ENCODE measurements at regions not wholly inside any gene's neighbourhood (a gene's known extent, or its start where the extent isn't known, plus 50 kb on each side); places are given as distances from the start of the nearest gene placed in this dataset.
"Not testable (repeated sequence)": the region's sequence is repeated elsewhere in the genome, so short reads cannot be mapped to it uniquely, and the experiment has no call there.

DNA sequence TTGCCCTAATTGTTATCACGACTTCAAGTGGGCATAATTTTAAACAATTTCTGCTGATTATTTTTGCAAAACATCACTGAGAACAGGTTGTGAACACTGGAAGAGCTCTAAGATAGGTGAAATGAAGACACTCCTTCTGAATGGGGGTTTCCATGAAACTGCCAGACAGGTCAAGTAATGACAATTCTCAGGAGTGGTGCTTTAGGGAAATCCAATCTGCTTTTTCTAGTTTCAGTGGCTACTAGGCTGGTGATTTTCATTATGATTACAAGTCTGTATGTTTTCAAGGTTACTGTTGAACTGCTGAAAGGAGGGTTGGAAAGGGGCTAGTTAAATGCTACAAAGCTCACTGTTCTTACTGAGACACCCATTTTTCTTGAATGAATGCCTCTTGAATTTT is 1724.2 kb downstream of the PCDH9 start:
- Histone ChIP-seq H3K9me3 (ENCODE audit: control insufficient read depth, low read depth, low read length) (no peaks in the 10 kb centered on the region), H3K4me3 (ENCODE audit: low read length) (no peak overlapping the region), H3K4me1 (ENCODE audit: control insufficient read depth, insufficient read depth, low read length) (no peaks in the 10 kb centered on the region), H3K27me3 (ENCODE audit: control insufficient read depth, insufficient read depth, low read length) (no peaks in the 10 kb centered on the region), H3K36me3 (ENCODE audit: control insufficient read depth, insufficient read depth, low read length) (no peaks in the 10 kb centered on the region), H3K27ac (ENCODE audit: low read length) (no peak overlapping the region)
- DNase-seq, result no peak
- WGBS (ENCODE audit: insufficient coverage, low lambda C conversion rate), result 80% methylated on average over 1 of the region's 1 CpG

GRCh38 chr13:65504213-65504612 is 1725.9 kb downstream of the PCDH9 start:
- no peaks in the 10 kb centered on the region for H3K9me3 ChIP-seq (ENCODE audit: control insufficient read depth, low read depth, low read length)
- DNase-seq, result no peak
- no CpG with 5 or more reads among the region's 1 CpG for WGBS (ENCODE audit: insufficient coverage, low lambda C conversion rate)
- no peaks in the 10 kb centered on the region for H3K36me3 ChIP-seq (ENCODE audit: control insufficient read depth, insufficient read depth, low read length)
- H3K27me3 ChIP-seq (ENCODE audit: control insufficient read depth, insufficient read depth, low read length), result no peaks in the 10 kb centered on the region
- H3K4me1 ChIP-seq (ENCODE audit: control insufficient read depth, insufficient read depth, low read length), result no peaks in the 10 kb centered on the region
- H3K4me3 ChIP-seq (ENCODE audit: low read length), result no peak overlapping the region
- no peak overlapping the region for H3K27ac ChIP-seq (ENCODE audit: low read length)

DNA sequence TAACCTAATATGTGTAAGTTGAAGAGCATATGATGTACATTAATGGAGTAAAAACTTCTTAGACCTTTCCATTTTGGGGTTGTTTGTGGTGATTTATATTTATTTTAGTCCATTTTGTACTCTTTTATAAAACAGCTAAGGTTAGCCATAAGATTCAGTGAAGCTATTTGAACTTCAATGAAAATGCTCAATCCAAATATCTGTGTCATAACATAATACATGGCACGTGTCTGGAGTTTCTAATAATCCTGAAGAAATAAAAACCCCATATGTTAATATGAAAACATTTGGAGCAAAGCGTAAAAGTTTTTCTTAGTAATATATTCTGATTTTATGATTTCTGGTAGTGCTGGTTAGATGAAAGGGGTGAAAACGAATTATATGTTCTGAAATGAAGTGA is 1729.7 kb downstream of the PCDH9 start:
- Histone ChIP-seq H3K9me3 (ENCODE audit: control insufficient read depth, low read depth, low read length) (no peaks in the 10 kb centered on the region), H3K4me3 (ENCODE audit: low read length) (no peak overlapping the region), H3K27ac (ENCODE audit: low read length) (no peak overlapping the region), H3K4me1 (ENCODE audit: control insufficient read depth, insufficient read depth, low read length) (no peaks in the 10 kb centered on the region), H3K27me3 (ENCODE audit: control insufficient read depth, insufficient read depth, low read length) (no peaks in the 10 kb centered on the region), H3K36me3 (ENCODE audit: control insufficient read depth, insufficient read depth, low read length) (no peaks in the 10 kb centered on the region)
- no peak for DNase-seq
- WGBS (ENCODE audit: insufficient coverage, low lambda C conversion rate), result 78% methylated on average over 3 of the region's 3 CpGs

DNA sequence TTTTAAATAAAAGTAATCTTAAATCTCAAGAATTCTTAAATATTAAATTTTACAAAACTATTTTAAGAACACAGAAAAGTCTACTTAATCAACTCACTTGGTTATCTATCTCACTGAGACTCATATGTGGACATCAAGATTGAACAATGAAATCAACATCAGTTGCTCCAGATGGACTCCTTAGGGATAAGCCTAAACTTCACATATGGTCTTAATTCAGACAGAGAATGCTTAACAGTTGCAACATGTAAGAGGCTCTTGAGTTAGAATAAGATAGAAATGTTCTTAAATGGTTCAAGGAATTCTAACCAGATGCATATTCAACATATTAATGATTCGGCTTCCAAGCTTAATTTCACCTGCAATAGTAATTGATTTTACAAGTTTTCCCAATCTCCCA is 1730.9 kb downstream of the PCDH9 start:
- no peaks in the 10 kb centered on the region for H3K27me3 ChIP-seq (ENCODE audit: control insufficient read depth, insufficient read depth, low read length)
- WGBS (ENCODE audit: insufficient coverage, low lambda C conversion rate), result 100% methylated on average over 1 of the region's 1 CpG
- H3K4me3 ChIP-seq (ENCODE audit: low read length), result no peak overlapping the region
- no peak overlapping the region for H3K27ac ChIP-seq (ENCODE audit: low read length)
- no peaks in the 10 kb centered on the region for H3K9me3 ChIP-seq (ENCODE audit: control insufficient read depth, low read depth, low read length)
- H3K4me1 ChIP-seq (ENCODE audit: control insufficient read depth, insufficient read depth, low read length), result no peaks in the 10 kb centered on the region
- DNase-seq, result no peak
- H3K36me3 ChIP-seq (ENCODE audit: control insufficient read depth, insufficient read depth, low read length), result no peaks in the 10 kb centered on the region

GRCh38 chr13:65497265-65497664 is 1732.9 kb downstream of the PCDH9 start:
- Histone ChIP-seq H3K4me1 (ENCODE audit: control insufficient read depth, insufficient read depth, low read length) (no peaks in the 10 kb centered on the region), H3K36me3 (ENCODE audit: control insufficient read depth, insufficient read depth, low read length) (no peaks in the 10 kb centered on the region), H3K27ac (ENCODE audit: low read length) (no peak overlapping the region), H3K27me3 (ENCODE audit: control insufficient read depth, insufficient read depth, low read length) (no peaks in the 10 kb centered on the region), H3K4me3 (ENCODE audit: low read length) (no peak overlapping the region), H3K9me3 (ENCODE audit: control insufficient read depth, low read depth, low read length) (no peaks in the 10 kb centered on the region)
- no peak for DNase-seq

DNA sequence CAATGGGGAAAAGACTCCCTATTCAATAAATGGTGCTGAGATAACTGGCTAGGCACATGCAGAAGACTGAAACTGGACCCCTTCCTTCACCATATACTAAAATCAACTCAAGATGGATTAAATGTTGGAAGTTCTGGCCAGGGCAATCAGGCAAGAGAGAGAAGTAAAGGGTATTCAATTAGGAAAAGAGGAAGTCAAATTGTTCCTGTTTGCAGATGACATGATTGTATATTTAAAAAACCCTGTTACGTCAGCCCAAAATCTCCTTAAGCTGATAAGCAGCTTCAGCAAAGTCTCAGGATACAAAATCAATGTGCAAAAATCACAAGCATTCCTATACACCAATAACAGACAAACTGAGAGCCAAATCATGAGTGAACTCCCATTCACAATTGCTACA is 1739.4 kb downstream of the PCDH9 start:
- not testable (repeated sequence) for H3K27me3 ChIP-seq (ENCODE audit: control insufficient read depth, insufficient read depth, low read length); H3K36me3 ChIP-seq (ENCODE audit: control insufficient read depth, insufficient read depth, low read length); H3K4me1 ChIP-seq (ENCODE audit: control insufficient read depth, insufficient read depth, low read length); DNase-seq; H3K4me3 ChIP-seq (ENCODE audit: low read length); H3K27ac ChIP-seq (ENCODE audit: low read length); H3K9me3 ChIP-seq (ENCODE audit: control insufficient read depth, low read depth, low read length)
- WGBS (ENCODE audit: insufficient coverage, low lambda C conversion rate), result no CpG with 5 or more reads among the region's 1 CpG

DNA sequence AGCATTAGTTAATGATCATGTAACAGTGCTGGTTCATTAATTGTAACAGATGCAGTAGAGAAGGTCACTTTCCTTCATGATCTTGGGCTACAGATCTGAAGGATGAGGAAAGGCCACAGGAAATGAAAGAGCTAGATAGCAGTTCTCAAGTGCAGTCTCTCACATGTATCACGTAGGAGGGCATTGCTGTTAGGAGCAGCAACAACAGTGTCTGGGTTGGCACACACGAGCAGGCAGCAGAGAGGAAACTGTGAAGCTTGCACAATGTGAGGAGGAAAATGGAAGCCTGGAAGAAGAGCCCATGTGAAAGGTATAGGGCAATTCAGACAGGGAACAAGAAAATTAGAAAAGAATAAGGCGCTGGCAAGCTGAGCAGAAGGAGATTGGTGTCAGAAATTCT is 1741.5 kb downstream of the PCDH9 start:
- Histone ChIP-seq H3K27ac (ENCODE audit: low read length) (no peak overlapping the region), H3K4me1 (ENCODE audit: control insufficient read depth, insufficient read depth, low read length) (no peaks in the 10 kb centered on the region), H3K36me3 (ENCODE audit: control insufficient read depth, insufficient read depth, low read length) (no peaks in the 10 kb centered on the region), H3K4me3 (ENCODE audit: low read length) (no peak overlapping the region), H3K9me3 (ENCODE audit: control insufficient read depth, low read depth, low read length) (no peaks in the 10 kb centered on the region), H3K27me3 (ENCODE audit: control insufficient read depth, insufficient read depth, low read length) (no peaks in the 10 kb centered on the region)
- WGBS (ENCODE audit: insufficient coverage, low lambda C conversion rate), result 85% methylated on average over 2 of the region's 3 CpGs
- DNase-seq, result no peak

DNA sequence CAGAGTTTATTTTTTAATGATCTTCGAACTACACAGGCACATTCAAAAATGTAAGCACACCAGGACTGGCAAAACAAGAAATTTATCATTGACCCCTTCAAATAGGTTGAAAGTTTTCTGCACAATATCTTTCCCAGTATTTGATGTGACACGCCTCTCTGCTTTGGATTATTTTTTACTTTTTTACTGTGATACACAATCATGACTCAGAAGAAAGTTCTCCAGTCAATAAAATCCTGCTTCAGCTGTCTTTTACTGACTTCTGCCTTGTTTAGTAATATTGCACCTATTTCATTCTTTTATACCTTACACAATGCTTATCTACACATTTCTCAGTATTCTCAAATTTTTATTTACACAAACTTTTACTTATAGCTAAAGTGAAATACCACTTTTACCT is 1750.4 kb downstream of the PCDH9 start:
- WGBS (ENCODE audit: insufficient coverage, low lambda C conversion rate), result 63% methylated on average over 1 of the region's 2 CpGs
- Histone ChIP-seq H3K27me3 (ENCODE audit: control insufficient read depth, insufficient read depth, low read length) (no peaks in the 10 kb centered on the region), H3K9me3 (ENCODE audit: control insufficient read depth, low read depth, low read length) (no peaks in the 10 kb centered on the region)

DNA sequence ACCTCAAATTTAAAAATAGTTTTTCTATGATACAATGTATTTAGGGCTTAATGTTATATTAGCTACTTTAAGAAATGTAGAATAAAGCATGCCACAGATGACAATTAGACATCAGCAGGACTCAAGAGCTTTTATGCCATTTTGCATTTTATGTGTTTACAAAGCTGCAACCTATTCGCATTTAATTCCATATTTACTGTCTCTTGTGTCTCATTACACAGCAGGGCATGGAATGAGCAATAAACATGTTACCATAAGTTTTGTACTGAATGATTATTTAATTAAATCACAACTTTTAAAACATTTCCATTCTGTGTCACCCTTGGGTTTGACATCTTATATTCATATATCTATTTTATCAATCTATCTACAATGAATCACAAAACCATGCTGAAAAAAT is 1756.9 kb downstream of the PCDH9 start:
- H3K9me3 ChIP-seq (ENCODE audit: control insufficient read depth, low read depth, low read length), result no peaks in the 10 kb centered on the region
- H3K27ac ChIP-seq (ENCODE audit: low read length), result no peak overlapping the region
- no peak for DNase-seq
- no peaks in the 10 kb centered on the region for H3K27me3 ChIP-seq (ENCODE audit: control insufficient read depth, insufficient read depth, low read length)
- H3K36me3 ChIP-seq (ENCODE audit: control insufficient read depth, insufficient read depth, low read length), result no peaks in the 10 kb centered on the region
- 83% methylated on average over 1 of the region's 1 CpG for WGBS (ENCODE audit: insufficient coverage, low lambda C conversion rate)
- H3K4me1 ChIP-seq (ENCODE audit: control insufficient read depth, insufficient read depth, low read length), result no peaks in the 10 kb centered on the region
- H3K4me3 ChIP-seq (ENCODE audit: low read length), result no peak overlapping the region

More for the DNA sequence above, 1750.4 kb downstream of the PCDH9 start:
- Histone ChIP-seq H3K4me1 (ENCODE audit: control insufficient read depth, insufficient read depth, low read length) (no peaks in the 10 kb centered on the region), H3K27ac (ENCODE audit: low read length) (no peak overlapping the region), H3K36me3 (ENCODE audit: control insufficient read depth, insufficient read depth, low read length) (no peaks in the 10 kb centered on the region), H3K4me3 (ENCODE audit: low read length) (no peak overlapping the region)
- no peak for DNase-seq

DNA sequence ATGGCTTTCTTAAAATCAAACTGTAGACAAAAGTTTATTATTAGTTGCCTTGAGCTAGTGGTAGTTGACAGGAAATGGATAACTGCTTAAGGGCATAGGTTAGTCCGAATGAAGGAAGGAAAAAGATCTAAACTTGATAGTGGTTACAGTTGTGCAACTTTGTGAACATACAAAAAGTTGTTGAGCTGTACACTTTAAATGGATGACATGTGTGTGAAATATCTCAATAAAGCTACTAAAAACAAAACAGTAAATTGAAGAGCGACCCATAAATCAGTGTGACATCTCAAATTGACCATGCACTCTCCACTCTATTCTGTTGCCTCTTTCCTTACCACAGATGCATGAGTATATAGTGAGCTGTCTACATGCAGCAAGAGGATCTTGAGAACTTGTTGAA is 1757.8 kb downstream of the PCDH9 start:
- Histone ChIP-seq H3K27me3 (ENCODE audit: control insufficient read depth, insufficient read depth, low read length) (no peaks in the 10 kb centered on the region), H3K4me1 (ENCODE audit: control insufficient read depth, insufficient read depth, low read length) (no peaks in the 10 kb centered on the region), H3K9me3 (ENCODE audit: control insufficient read depth, low read depth, low read length) (no peaks in the 10 kb centered on the region), H3K4me3 (ENCODE audit: low read length) (no peak overlapping the region), H3K36me3 (ENCODE audit: control insufficient read depth, insufficient read depth, low read length) (no peaks in the 10 kb centered on the region), H3K27ac (ENCODE audit: low read length) (no peak overlapping the region)
- no peak for DNase-seq
- WGBS (ENCODE audit: insufficient coverage, low lambda C conversion rate), result no CpG with 5 or more reads among the region's 2 CpGs

GRCh38 chr13:65470781-65471180 is 1759.4 kb downstream of the PCDH9 start:
- H3K4me3 ChIP-seq (ENCODE audit: low read length), result no peak overlapping the region
- 41% methylated on average over 2 of the region's 2 CpGs for WGBS (ENCODE audit: insufficient coverage, low lambda C conversion rate)
- H3K27me3 ChIP-seq (ENCODE audit: control insufficient read depth, insufficient read depth, low read length), result no peaks in the 10 kb centered on the region
- no peaks in the 10 kb centered on the region for H3K36me3 ChIP-seq (ENCODE audit: control insufficient read depth, insufficient read depth, low read length)
- no peaks in the 10 kb centered on the region for H3K4me1 ChIP-seq (ENCODE audit: control insufficient read depth, insufficient read depth, low read length)
- no peak overlapping the region for H3K27ac ChIP-seq (ENCODE audit: low read length)
- no peaks in the 10 kb centered on the region for H3K9me3 ChIP-seq (ENCODE audit: control insufficient read depth, low read depth, low read length)
- DNase-seq, result no peak
